ENCODE measurements at regions not wholly inside any gene's neighbourhood (a gene's known extent, or its start where the extent isn't known, plus 50 kb on each side); places are given as distances from the start of the nearest gene placed in this dataset.
"Not testable (repeated sequence)": the region's sequence is repeated elsewhere in the genome, so short reads cannot be mapped to it uniquely, and the experiment has no call there.

DNA sequence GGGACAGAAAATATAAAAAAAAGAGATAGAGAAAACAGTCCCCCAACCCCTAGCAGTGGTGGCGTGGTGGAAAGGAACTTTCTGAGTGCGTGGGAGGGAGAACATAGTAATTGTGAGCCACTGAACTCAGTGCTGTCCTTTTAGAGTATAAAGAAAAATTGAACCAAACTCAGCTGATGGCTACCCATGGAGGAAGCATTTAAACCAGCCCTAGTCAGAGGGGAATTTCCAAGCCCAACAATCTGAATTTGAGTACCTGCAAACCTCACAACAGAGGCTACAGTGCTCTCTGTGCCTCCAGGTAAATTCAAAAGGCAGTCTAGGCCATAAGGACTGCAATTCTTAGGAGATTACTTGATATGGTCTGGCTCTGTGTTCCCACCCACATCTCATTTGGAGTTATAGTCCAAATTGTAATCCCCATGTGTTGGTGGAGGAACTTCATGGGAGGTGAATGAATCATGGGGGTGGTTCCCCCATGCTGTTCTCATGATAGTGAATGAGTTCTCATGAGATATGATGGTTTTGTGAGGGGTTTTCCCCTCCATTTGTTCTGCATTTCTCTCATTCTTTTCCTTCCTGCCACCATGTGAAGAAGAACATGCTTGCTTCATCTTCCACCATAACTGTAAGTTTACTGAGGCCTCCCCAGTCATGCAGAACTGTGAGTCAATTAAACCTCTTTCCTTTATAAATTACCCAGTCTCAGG is 687.8 kb downstream of the FAM181B start:
- no peak for DNase-seq

DNA sequence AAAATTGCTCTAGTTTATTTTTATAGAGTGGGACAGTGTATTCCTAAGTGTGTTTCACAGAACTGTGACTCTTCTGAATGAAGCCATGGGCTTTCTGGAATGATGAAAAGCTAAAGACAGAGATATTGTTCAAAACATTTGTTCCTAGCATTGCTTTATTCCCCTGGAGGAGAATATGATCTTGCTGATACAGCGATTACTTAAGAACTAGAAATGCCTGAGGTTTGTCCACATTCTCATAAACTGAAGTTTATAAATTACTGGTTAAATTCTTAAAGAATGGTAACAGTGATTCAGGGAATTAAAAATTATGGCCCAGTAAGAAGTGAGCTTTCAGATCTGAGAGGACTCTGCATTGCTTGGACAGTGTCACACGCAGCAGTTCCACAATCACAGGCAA is 690.3 kb downstream of the FAM181B start:
- no peak for DNase-seq

DNA sequence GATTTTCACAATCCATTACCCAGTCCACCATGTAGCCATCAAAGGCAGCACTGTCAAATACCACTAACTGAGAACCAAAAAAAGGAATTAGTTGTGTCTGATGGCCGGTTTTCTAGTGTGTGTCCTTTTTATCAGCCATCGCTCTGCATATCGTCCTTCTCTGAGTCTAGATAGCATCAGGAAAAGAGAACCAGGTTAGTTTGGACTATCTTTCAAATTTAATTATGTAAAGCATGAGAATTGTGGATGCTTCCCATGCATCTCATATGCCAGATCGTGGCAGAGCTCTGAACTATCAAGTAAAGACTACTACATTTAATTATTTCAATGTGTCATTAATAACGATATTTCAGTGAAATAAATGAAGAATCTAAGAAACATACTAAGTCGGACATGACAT is 691.9 kb downstream of the FAM181B start:
- DNase-seq = no peak

DNA sequence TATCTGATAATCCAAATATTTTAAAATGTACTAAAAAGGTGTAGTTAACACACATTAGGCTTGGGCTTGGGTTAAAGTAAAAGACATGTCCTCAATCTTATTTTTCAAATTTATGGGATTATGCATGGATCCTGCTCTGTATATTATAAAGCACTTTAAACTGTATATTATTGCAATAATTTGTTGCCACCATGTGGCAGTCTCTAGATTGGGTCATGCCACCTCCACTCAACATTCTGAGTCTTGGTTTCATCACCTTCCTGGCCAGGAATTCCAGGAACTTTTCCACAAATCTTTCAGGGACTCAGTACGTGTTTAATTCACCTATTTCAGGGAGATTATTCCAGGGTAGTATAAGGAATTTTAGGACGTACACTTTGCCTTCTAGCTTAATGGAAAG is 695.5 kb downstream of the FAM181B start:
- DNase-seq = no peak

GRCh38 chr11:82034527-82034926 is 699.1 kb downstream of the FAM181B start:
- DNase-seq = no peak

DNA sequence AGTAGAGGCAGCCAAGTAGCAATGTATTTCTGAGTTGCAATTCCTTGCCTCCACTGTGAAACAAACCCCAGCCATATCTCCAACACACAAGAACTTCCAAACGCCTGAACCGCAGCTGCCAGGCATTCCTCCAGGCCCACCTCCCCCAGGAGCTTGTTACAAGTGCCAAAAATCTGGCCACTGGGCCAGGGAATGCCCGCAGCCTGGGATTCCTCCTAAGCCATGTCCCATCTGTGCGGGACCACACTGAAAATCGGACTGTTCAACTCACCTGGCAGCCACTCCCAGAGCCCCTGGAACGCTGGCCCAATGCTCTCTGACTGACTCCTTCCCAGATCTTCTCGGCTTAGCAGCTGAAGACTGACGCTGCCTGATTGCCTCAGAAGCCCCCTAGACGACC is 706.3 kb downstream of the FAM181B start:
- not testable (repeated sequence) for DNase-seq

- no peak for DNase-seq
Observed at GRCh38 chr11:82024760-82025159, 708.9 kb downstream of the FAM181B start.

DNA sequence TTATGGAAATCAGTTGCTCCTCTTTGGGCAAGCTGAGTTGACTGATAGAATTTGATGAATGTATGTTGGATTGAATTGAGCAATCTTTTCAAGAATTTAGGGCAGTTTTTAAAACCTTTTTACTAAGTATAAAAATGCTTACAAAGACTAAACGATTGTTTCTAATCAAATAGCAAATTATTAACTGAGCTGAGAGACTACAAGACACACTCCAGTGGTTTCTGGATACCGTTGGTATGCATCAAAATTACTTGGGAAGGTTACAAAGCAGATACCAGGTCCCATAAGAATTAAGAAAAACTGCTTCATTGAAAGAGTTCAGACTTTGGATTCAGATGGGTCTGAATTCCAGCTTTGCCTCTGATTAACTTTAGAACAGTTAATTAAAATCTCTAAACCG is 721.4 kb downstream of the FAM181B start:
- no peak for DNase-seq

DNA sequence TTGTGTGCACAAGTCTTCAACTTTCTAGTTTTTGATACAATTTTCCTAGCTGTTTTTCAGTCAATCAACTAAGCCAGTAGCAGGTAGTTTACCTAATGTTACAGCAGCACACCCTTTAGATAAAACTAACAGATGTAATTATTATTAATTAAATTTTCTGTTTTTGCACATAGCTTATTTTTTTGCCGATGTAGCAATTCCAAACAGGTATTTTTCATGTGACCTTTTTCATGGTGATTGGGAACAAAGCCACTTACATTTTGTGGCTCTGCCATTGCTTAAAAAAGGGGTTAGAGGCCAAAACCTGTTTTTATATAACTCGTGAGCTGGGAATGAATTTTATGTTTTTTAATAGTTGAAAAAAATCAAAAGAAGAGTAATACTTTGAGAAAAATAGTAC is 724.5 kb downstream of the FAM181B start:
- no peak for DNase-seq

DNA sequence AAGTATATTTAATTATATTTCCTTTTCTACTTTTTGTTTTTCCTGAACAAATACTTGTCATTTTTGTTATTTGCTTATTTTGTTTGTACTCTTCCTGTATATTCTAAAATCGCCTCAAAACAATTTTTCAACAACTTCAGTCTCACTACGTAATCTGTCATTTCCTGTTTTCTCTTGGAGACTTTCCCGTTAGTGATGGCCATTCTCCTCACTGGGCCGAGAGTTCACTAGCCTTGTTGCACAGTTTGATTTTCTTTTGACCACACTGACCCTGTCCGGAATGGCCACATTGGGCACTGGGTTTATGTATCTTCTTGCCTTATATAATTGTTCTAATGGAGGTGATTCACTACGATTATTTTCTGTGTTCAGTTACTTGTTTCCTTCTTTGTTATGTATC is 726.1 kb downstream of the FAM181B start:
- no peak for DNase-seq

DNA sequence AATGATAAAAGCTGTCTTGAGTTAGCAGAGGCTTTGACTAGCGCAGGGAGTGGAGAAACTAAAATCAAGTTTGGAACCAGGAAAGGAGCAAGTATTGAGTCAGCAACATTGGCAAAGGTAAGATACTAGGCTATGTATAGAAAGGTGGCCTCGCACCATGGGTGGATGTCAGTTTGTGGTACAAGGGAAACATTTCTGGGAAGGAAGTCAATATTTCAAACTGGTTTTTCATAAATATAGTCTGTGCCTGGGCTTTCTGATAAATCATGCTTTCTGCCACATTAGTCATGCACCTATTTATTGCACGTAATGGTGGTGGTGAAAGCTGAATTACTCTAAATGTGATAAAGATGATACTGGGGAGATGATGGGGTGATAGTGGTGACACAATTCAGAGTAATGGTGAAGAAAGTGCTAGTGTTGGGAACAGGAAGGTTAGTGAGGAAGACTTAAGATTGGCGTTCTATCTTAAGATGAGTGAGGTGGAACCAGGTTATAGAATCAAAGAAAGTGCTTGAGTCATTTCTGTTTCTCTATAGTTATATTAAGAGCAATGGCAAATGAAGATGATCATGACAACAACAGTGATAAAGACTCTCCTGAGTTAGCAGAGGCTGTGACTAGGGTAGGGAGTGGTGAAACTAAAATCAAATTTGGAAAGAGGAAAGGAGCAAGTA is 729.0 kb downstream of the FAM181B start:
- no peak for DNase-seq

- DNase-seq = no peak
Observed at GRCh38 chr11:82003671-82004515, 729.8 kb downstream of the FAM181B start.

DNA sequence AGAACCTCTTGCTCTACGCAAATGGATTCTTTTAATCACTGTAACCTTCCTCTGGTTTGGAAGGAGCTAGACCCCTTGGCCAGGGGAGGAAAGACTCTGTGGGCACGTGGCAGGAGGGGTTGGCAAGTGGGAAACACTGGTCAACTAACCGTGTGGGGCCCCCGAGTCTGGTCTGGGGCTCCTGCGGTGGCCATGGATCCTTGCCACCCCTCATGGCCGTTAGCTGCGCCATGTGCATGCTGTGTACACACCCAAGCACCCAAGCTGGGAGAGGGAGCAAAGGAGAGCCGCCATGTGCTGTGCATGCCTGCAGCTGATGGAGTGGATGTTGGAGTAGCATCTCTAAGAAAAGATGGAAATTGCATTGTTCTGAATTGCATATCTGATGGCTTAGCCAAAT is 730.6 kb downstream of the FAM181B start:
- DNase-seq = no peak

- no peak for DNase-seq
Observed at GRCh38 chr11:81995889-81996288, 737.8 kb downstream of the FAM181B start.

DNA sequence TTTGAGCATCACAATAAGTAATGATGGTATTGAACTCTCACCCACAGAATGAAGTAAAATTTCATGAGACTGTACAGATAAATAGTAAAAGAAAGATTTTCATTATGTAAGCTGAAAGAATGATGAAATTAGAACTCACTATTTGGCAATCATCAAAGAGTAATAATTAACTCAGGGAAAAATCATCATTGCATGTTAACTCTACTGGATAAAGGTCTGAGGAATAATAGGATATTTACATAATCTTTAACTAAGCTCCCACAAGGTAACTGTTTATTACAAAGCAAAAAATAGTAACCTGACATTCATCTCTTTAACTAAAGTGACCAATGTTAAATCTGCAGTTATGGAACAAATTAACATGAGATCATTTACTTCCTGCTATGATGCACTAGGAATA is 739.9 kb downstream of the FAM181B start:
- DNase-seq = no peak

- no peak for DNase-seq
Observed at GRCh38 chr11:81990659-81991443, 742.8 kb downstream of the FAM181B start.

- no peak for DNase-seq
Observed at GRCh38 chr11:81989093-81989492, 744.6 kb downstream of the FAM181B start.

GRCh38 chr11:81987829-81988472 is 745.7 kb downstream of the FAM181B start:
- no peak for DNase-seq

DNA sequence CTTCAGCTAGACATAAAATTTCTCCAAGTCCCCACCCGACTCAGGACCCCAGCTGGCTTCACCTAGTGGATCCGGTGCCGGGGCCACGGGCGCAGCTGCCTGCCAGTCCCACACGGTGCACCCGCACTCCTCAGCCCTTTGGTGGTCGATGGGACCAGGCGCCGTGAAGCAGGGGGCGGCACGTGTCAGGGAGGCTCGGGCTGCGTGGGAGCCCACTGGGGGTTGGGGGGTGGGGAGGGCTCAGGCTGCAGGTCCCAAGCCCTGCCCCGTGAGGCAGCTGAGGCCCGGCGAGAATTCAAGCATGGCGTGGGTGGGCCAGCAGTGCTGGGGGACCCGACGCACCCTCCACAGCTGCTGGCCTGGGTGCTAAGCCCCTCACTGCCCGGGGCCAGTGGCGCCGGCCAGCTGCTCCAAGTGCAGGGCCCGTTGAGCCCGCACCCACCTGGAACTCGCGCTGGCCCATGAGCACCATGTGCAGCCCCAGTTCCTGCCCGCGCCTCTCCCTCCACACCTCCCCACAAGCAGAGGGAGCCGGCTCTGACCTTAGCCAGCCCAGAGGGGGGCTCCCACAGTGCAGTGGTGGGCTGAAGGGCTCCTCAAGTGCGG is 747.0 kb downstream of the FAM181B start:
- no peak for DNase-seq

GRCh38 chr11:81979448-81979847 is 754.2 kb downstream of the FAM181B start:
- DNase-seq = no peak

DNA sequence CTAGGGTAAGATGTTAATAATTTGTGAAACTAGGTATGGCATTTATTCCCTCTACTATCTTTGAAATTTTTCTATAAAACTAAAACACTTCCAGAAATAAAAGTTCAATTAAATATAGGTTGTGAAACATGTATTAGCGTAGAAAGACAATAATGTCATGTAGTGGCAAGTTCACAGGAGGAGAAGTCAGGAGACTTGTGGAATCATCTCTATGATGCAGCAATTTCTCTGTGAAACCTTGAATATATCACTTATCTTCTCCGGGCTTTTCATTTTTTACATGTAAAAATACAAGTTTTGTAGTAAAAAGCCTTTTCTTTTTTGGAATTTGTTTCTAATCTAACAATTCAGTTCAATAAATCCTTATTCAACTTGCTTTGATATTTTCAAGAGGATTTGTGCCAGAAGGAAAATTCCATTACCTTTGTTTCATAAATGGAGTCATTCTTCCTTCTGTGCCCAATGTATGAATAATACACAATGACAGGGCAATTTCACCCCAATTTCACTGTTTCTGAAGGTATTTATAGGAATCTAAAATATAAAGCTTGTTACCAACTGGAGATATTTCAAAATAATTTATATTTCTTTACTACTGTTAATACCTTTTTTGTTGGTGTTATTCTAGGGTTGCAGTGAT is 758.3 kb downstream of the FAM181B start:
- DNase-seq = no peak

DNA sequence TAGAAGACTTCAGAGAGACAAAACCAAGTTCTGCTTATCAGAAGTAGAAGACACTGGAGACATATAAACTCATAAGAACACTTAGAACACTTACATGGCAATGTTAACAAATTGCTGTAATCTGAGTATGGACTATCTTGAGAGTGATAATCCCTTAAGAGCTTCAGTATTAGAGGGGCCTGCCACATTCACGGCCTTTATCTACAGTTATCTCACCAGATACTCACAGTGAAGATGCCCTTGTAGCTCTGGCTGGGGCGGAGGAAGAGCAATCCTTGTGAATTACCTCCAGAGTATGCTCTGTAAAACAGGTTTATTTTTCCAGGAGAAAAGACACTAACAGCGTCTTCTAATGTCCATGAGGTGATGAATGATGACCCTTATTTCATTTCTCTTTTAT is 762.8 kb downstream of the FAM181B start:
- no peak for DNase-seq

Data from retina (tissue), 1 donor.